Motor neuron (in vitro differentiated cells): ENCODE measurements at regions not wholly inside any gene's neighbourhood (a gene's known extent, or its start where the extent isn't known, plus 50 kb on each side); places are given as distances from the start of the nearest gene placed in this dataset.
"Not testable (repeated sequence)": the region's sequence is repeated elsewhere in the genome, so short reads cannot be mapped to it uniquely, and the experiment has no call there.

Source experiments
- ATAC-seq, 8 experiments: fragments of 200-7000 bp; cut with Tn5 transposase; replicated peaks in 6 of 8; 2 replicates each; pipeline ENCODE4 v1.8.0; 2021; ENCODE audit warnings: mild to moderate bottlenecking in 8 of 8, moderate library complexity in 8 of 8
- H3K27ac ChIP-seq, 2 donors: fragments of 250-450 bp; sonication (Bioruptor Pico); 2 replicates each; pipeline ENCODE4 v1.9.0; 2021; ENCODE audit warnings: antibody characterized with exemption in 2 of 2, mild to moderate bottlenecking in 2 of 2, moderate library complexity in 1 of 2
- H3K4me1 ChIP-seq, 2 donors: fragments of 250-450 bp; sonication (Bioruptor Pico); replicated peaks in 1 of 2; 2 replicates each; pipeline ENCODE4 v1.6.1; 2021; ENCODE audit warnings: antibody characterized with exemption in 2 of 2, mild to moderate bottlenecking in 2 of 2, moderate library complexity in 1 of 2
- H3K4me3 ChIP-seq, 5 donors: fragments of 250-450 bp; sonication (Bioruptor Pico); 2 replicates each; pipeline ENCODE4 v1.9.0; 2021; ENCODE audit warnings: antibody characterized with exemption in 5 of 5, mild to moderate bottlenecking in 5 of 5, moderate library complexity in 4 of 5
- WGBS, 10 experiments: fragments of 450-650 bp; shearing (Covaris generic); methylation state at CpG; one replicate each; pipeline ENCODE4 v1.0.0; 2022; 5-methylcytosine and 5-hydroxymethylcytosine counted together
- in situ Hi-C, 9 experiments: fragments of 400-800 bp; cut with MboI; loops; one replicate each; pipeline ENCODE4 v1.15.0; 2021; ENCODE audit warnings: low sequenced_read_pairs in 9 of 9, low pct_unique_long_range_greater_than_20kb in 2 of 9; ENCODE audit not compliant: unreplicated experiment in 9 of 9

- no peak overlapping the region for H3K27ac ChIP-seq
- in situ Hi-C loops: no loop called here
- no peaks in the 10 kb centered on the region for H3K4me1 ChIP-seq
- H3K4me3 ChIP-seq: no peak overlapping the region
- ATAC-seq: no peak
- 0 to 80% (median 40%) methylated on average over 1 of the region's 2 CpGs; no CpG with 5 or more reads in 5 of the 10 experiments for WGBS, 10 experiments
Observed at GRCh38 chrX:125152011-125152410, 167.7 kb upstream of the TEX13C start.

GRCh38 chrX:125153621-125154020, 166.1 kb upstream of the TEX13C start:
- peak in 2 of 8 experiments; percentile 46 to 86 for ATAC-seq
- 8 to 83% (median 20%) methylated on average over 1 to 2 of the region's 2 CpGs; no CpG with 5 or more reads in 7 of the 10 experiments for WGBS, 10 experiments
- H3K4me1 ChIP-seq: no peaks in the 10 kb centered on the region
- no peak overlapping the region for H3K4me3 ChIP-seq
- in situ Hi-C loops: no loop called here
- no peak overlapping the region for H3K27ac ChIP-seq

DNA sequence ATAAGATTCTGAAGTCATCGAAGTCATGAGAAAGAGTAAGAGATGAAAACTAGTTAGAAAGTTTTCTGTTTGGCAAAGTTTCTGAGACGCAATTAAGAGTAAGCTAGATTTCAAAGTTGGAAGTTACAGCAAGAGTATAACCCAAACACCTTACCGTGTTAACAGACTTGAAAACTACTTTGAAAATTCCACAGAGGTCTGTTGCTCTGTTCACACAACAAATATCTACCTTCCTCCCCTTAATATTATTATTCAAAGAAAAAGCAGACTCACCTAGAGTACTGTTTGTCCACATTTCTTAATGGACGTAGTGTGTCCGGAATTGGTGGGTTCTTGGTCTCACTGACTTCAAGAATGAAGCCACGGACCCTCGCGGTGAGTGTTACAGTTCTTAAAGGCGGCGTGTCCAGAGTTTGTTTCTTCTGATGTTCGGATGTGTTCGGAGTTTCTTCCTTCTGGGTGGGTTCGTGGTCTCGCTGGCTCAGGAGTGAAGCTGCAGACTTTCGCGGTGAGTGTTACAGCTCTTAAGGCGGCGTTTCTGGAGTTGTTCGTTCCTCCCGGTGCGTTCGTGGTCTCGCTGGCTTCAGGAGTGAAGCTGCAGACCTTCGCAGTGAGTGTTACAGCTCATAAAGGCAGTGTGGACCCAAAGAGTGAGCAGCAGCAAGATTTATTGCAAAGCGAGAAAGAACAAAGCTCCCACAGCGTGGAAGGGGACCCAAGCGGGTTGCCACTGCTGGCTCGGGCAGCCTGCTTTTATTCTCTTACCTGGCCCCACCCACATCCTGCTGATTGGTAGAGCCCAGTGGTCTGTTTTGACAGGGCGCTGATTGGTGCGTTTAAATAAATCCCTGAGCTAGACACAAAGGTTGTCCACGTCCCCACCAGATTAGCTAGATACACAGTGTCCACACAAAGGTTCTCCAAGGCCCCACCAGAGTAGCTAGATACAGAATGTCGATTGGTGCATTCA, 165.1 kb upstream of the TEX13C start:
- H3K4me3 ChIP-seq, ATAC-seq, in situ Hi-C loops, H3K4me1 ChIP-seq, H3K27ac ChIP-seq: not testable (repeated sequence)
- WGBS, 10 experiments: 8 to 100% (median 66%) methylated on average over 1 to 11 of the region's 32 CpGs; no CpG with 5 or more reads in 5 of the 10 experiments

DNA sequence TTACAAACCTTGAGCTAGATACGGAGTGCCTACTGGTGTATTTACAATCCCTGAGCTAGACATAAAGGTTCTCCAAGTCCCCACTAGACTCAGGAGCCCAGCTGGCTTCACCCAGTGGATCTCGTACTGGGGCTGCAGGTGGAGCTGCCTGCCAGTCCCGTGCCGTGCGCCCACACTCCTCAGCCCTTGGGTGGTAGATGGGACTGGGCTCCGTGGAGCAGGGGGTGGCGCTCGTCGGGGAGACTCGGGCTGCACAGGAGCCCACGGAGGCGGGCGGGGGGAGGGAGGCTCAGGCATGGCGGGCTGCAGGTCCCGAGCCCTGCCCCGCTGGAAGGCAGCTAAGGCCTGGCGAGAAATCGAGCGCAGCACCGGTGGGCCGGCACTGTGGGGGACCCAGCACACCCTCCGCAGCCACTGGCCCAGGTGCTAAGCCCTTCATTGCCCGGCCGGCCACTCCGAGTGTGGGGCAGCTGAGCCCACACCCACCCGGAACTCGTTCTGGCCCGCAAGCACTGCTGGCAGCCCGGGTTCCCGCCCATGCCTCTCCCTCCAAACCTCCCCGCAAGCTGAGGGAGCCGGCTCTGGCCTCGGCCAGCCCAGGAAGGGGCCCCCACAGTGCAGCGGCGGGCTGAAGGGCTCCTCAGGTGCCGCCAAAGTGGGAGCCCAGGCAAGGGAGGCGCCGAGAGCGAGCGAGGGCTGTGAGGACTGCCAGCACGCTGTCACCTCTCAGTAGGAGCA, 164.2 kb upstream of the TEX13C start:
- WGBS, 10 experiments: 93% methylated on average over 6 of the region's 41 CpGs; no CpG with 5 or more reads in 9 of the 10 experiments
- H3K4me3 ChIP-seq, in situ Hi-C loops, ATAC-seq, H3K27ac ChIP-seq, H3K4me1 ChIP-seq: not testable (repeated sequence)

GRCh38 chrX:125170459-125170858, 149.2 kb upstream of the TEX13C start:
- no peak for ATAC-seq
- in situ Hi-C loops: no loop called here
- WGBS, 10 experiments: 23 to 100% (median 49%) methylated on average over 2 to 4 of the region's 4 CpGs; no CpG with 5 or more reads in 6 of the 10 experiments
- Histone ChIP-seq H3K27ac (no peak overlapping the region), H3K4me3 (no peak overlapping the region), H3K4me1 (no peaks in the 10 kb centered on the region)

GRCh38 chrX:125172531-125172930, 147.1 kb upstream of the TEX13C start:
- no peak for ATAC-seq
- 0 to 100% (median 59%) methylated on average over 1 to 4 of the region's 5 CpGs; no CpG with 5 or more reads in 1 of the 10 experiments for WGBS, 10 experiments
- in situ Hi-C loops: no loop called here
- Histone ChIP-seq H3K27ac (no peak overlapping the region), H3K4me1 (no peaks in the 10 kb centered on the region), H3K4me3 (no peak overlapping the region)

DNA sequence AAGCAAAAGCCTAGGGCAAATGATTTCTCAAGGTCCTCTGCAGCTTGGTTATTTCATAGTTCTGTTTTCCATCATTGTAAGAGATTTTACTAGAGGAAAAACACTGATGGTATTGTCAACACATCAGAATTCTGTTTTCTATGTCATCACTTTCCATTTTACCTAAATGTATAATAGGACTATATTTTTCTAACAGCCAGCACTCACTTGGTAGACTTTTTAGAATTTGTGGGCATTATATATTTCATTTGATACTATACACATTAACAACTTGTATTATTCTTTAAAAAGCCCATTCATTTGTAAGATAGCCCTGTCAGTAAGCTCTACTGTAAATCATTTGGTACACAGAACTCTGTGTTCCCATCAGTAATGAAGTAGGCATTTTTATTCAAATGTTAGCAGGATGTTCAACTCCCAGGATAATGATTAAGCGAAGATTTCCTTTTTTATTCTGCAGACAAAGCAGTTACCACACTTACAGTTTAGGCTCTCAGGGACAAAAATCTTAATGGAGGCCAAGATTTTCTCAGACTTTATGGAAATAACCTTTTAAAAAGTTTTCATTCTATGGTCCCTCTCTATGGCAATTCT, 143.6 kb upstream of the TEX13C start:
- Histone ChIP-seq H3K4me3 (no peak overlapping the region), H3K4me1 (no peaks in the 10 kb centered on the region), H3K27ac (no peak overlapping the region)
- 0 to 20% (median 0%) methylated on average over 1 of the region's 1 CpG; no CpG with 5 or more reads in 5 of the 10 experiments for WGBS, 10 experiments
- in situ Hi-C loops: no loop called here
- peak in 3 of 8 experiments; percentile 58 to 67 (median 62) for ATAC-seq

- no peak for ATAC-seq
- 0 to 100% (median 83%) methylated on average over 1 to 4 of the region's 4 CpGs; no CpG with 5 or more reads in 4 of the 10 experiments for WGBS, 10 experiments
Observed at GRCh38 chrX:125193921-125194320, 125.8 kb upstream of the TEX13C start.

GRCh38 chrX:125198546-125198945, 121.1 kb upstream of the TEX13C start:
- ATAC-seq: no peak
- Histone ChIP-seq H3K4me1 (no peaks in the 10 kb centered on the region), H3K4me3 (peak overlapping the region in 1 of 5 donors; percentile 3), H3K27ac (no peak overlapping the region)
- in situ Hi-C loops: no loop called here
- 0 to 100% (median 41%) methylated on average over 1 of the region's 1 CpG; no CpG with 5 or more reads in 6 of the 10 experiments for WGBS, 10 experiments

More at GRCh38 chrX:125193921-125194320, 125.8 kb upstream of the TEX13C start:
- no peak overlapping the region for H3K4me3 ChIP-seq
- in situ Hi-C loops: no loop called here
- H3K27ac ChIP-seq: no peak overlapping the region
- H3K4me1 ChIP-seq: no peaks in the 10 kb centered on the region

- no peak overlapping the region for H3K27ac ChIP-seq
- WGBS, 10 experiments: 7 to 15% (median 11%) methylated on average over 3 to 15 of the region's 33 CpGs; no CpG with 5 or more reads in 7 of the 10 experiments
Observed at GRCh38 chrX:125202591-125203248, 117.0 kb upstream of the TEX13C start.

GRCh38 chrX:125203365-125203736, 116.3 kb upstream of the TEX13C start:
- H3K4me1 ChIP-seq: peaks cover 0 to 6% of the 10 kb centered on the region in 2 donors
- ATAC-seq: peak in 3 of 8 experiments; percentile 1 to 5 (median 1)
- peak overlapping the region; percentile 53 to 60 (median 55) for H3K4me3 ChIP-seq
- 29% methylated on average over 16 of the region's 25 CpGs; no CpG with 5 or more reads in 9 of the 10 experiments for WGBS, 10 experiments
- H3K27ac ChIP-seq: no peak overlapping the region
- in situ Hi-C loops: no loop called here

More at GRCh38 chrX:125202591-125203248, 117.0 kb upstream of the TEX13C start:
- H3K4me1 ChIP-seq: peaks cover 0 to 6% of the 10 kb centered on the region in 2 donors
- in situ Hi-C loops: no loop called here
- no peak for ATAC-seq
- peak overlapping the region; percentile 53 to 60 (median 55) for H3K4me3 ChIP-seq
